ENCODE measurements at regions not wholly inside any gene's neighbourhood (a gene's known extent, or its start where the extent isn't known, plus 50 kb on each side); places are given as distances from the start of the nearest gene placed in this dataset.

DNA sequence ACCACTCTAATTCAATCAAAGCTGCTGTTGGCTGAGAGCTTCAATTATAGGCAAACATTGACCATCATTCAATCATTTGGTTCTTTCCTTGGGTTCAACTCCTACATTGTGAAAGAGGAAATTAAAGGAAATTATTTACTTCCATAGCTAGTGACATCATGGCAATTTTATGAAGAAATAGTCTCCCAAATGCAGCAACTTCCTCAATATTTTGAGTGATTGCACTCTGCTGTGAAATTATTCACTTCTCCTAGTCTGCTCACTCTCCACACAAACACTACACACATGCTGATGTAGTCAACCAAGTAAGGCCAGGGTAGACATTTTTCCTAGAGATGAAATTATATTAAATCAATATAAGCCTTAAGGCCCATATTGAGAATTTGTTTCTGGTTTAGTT, 86.7 kb upstream of the NCKAP5 start:
- Histone ChIP-seq H3K4me2 (ENCODE audit: low read length) (no peak overlapping the region), H2AFZ (ENCODE audit: low read depth, low read length) (no peak overlapping the region), H3K4me3 (ENCODE audit: low read length) (no peak overlapping the region), H3K27ac (ENCODE audit: low read length) (no peak overlapping the region), H3K9ac (ENCODE audit: low read length) (no peak overlapping the region), H3K79me2 (replicated peaks; ENCODE audit: insufficient read depth, low read length) (no peaks in the 10 kb centered on the region), H3F3A (ENCODE audit: insufficient read depth, low read length, poor library complexity, severe bottlenecking) (no peaks in the 10 kb centered on the region), H3K9me3 (ENCODE audit: low read length) (no peaks in the 10 kb centered on the region), H3K27me3 (ENCODE audit: insufficient read depth, low read depth, low read length) (no peaks in the 10 kb centered on the region), H3K36me3 (ENCODE audit: insufficient read depth, low read length) (no peaks in the 10 kb centered on the region), H4K20me1 (ENCODE audit: insufficient read depth) (no peaks in the 10 kb centered on the region), H3K9me2 (ENCODE audit: insufficient read depth, low read length) (no peaks in the 10 kb centered on the region)
- TF ChIP-seq EP300 (conservative IDR thresholded peaks at IDR 0.05; ENCODE audit: poor library complexity, severe bottlenecking) (no peak), EZH2 (IDR thresholded peaks at IDR 0.05; ENCODE audit: borderline replicate concordance, insufficient read depth, low read length, poor library complexity, severe bottlenecking) (no peak), MXI1 (conservative IDR thresholded peaks at IDR 0.05; ENCODE audit: poor library complexity, severe bottlenecking) (no peak), POLR2AphosphoS5 (IDR thresholded peaks at IDR 0.05) (no peak), SMC3 (conservative IDR thresholded peaks at IDR 0.05; ENCODE audit: poor library complexity) (no peak), RAD21 (conservative IDR thresholded peaks at IDR 0.05) (no peak), TAF1 (IDR thresholded peaks at IDR 0.05; ENCODE audit: low read depth) (no peak)
- TF ChIP-seq, protein P1, sequence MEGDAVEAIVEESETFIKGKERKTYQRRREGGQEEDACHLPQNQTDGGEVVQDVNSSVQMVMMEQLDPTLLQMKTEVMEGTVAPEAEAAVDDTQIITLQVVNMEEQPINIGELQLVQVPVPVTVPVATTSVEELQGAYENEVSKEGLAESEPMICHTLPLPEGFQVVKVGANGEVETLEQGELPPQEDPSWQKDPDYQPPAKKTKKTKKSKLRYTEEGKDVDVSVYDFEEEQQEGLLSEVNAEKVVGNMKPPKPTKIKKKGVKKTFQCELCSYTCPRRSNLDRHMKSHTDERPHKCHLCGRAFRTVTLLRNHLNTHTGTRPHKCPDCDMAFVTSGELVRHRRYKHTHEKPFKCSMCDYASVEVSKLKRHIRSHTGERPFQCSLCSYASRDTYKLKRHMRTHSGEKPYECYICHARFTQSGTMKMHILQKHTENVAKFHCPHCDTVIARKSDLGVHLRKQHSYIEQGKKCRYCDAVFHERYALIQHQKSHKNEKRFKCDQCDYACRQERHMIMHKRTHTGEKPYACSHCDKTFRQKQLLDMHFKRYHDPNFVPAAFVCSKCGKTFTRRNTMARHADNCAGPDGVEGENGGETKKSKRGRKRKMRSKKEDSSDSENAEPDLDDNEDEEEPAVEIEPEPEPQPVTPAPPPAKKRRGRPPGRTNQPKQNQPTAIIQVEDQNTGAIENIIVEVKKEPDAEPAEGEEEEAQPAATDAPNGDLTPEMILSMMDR (IDR thresholded peaks at IDR 0.05; ENCODE audit: poor library complexity, severe bottlenecking) = no peak
- TF ChIP-seq, protein P2, sequence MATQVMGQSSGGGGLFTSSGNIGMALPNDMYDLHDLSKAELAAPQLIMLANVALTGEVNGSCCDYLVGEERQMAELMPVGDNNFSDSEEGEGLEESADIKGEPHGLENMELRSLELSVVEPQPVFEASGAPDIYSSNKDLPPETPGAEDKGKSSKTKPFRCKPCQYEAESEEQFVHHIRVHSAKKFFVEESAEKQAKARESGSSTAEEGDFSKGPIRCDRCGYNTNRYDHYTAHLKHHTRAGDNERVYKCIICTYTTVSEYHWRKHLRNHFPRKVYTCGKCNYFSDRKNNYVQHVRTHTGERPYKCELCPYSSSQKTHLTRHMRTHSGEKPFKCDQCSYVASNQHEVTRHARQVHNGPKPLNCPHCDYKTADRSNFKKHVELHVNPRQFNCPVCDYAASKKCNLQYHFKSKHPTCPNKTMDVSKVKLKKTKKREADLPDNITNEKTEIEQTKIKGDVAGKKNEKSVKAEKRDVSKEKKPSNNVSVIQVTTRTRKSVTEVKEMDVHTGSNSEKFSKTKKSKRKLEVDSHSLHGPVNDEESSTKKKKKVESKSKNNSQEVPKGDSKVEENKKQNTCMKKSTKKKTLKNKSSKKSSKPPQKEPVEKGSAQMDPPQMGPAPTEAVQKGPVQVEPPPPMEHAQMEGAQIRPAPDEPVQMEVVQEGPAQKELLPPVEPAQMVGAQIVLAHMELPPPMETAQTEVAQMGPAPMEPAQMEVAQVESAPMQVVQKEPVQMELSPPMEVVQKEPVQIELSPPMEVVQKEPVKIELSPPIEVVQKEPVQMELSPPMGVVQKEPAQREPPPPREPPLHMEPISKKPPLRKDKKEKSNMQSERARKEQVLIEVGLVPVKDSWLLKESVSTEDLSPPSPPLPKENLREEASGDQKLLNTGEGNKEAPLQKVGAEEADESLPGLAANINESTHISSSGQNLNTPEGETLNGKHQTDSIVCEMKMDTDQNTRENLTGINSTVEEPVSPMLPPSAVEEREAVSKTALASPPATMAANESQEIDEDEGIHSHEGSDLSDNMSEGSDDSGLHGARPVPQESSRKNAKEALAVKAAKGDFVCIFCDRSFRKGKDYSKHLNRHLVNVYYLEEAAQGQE (IDR thresholded peaks at IDR 0.05; ENCODE audit: borderline replicate concordance) = no peak

- Histone ChIP-seq H3K9ac (ENCODE audit: low read length) (no peak overlapping the region), H3K27ac (ENCODE audit: low read length) (no peak overlapping the region), H3K27me3 (ENCODE audit: insufficient read depth, low read depth, low read length) (no peaks in the 10 kb centered on the region), H3K79me2 (replicated peaks; ENCODE audit: insufficient read depth, low read length) (no peaks in the 10 kb centered on the region), H3K9me3 (ENCODE audit: low read length) (no peaks in the 10 kb centered on the region), H3K4me2 (ENCODE audit: low read length) (no peak overlapping the region), H3F3A (ENCODE audit: insufficient read depth, low read length, poor library complexity, severe bottlenecking) (no peaks in the 10 kb centered on the region), H3K36me3 (ENCODE audit: insufficient read depth, low read length) (no peaks in the 10 kb centered on the region), H3K4me3 (ENCODE audit: low read length) (no peak overlapping the region), H4K20me1 (ENCODE audit: insufficient read depth) (no peaks in the 10 kb centered on the region), H2AFZ (ENCODE audit: low read depth, low read length) (no peak overlapping the region), H3K9me2 (ENCODE audit: insufficient read depth, low read length) (no peaks in the 10 kb centered on the region)
- TF ChIP-seq EZH2 (IDR thresholded peaks at IDR 0.05; ENCODE audit: borderline replicate concordance, insufficient read depth, low read length, poor library complexity, severe bottlenecking) = no peak
- no peak for TF ChIP-seq RAD21 (conservative IDR thresholded peaks at IDR 0.05)
- TF ChIP-seq MXI1 (conservative IDR thresholded peaks at IDR 0.05; ENCODE audit: poor library complexity, severe bottlenecking) = no peak
- TF ChIP-seq, protein P1 (IDR thresholded peaks at IDR 0.05; ENCODE audit: poor library complexity, severe bottlenecking) = no peak
- TF ChIP-seq, protein P2 (IDR thresholded peaks at IDR 0.05; ENCODE audit: borderline replicate concordance) = no peak
- no peak for TF ChIP-seq POLR2AphosphoS5 (IDR thresholded peaks at IDR 0.05)
- TF ChIP-seq TAF1 (IDR thresholded peaks at IDR 0.05; ENCODE audit: low read depth) = no peak
- no peak for TF ChIP-seq SMC3 (conservative IDR thresholded peaks at IDR 0.05; ENCODE audit: poor library complexity)
- TF ChIP-seq EP300 (conservative IDR thresholded peaks at IDR 0.05; ENCODE audit: poor library complexity, severe bottlenecking) = no peak
These were observed 87.3 kb upstream of the NCKAP5 start for GRCh38 chr2:133655610-133656009.
